NOMO-1 treated with DMSO at 0.1 percent for 48 hours (cell line): ENCODE measurements at regions not wholly inside any gene's neighbourhood (a gene's known extent, or its start where the extent isn't known, plus 50 kb on each side); places are given as distances from the start of the nearest gene placed in this dataset.

Source experiments
- DNase-seq: peaks from one replicate; lab custom pipeline; 2025; ENCODE audit not compliant: unreplicated experiment; lab: John Stamatoyannopoulos, UW

- DNase-seq, result no peak
These were observed 201.6 kb downstream of the SLITRK5 start for GRCh38 chr13:87872813-87873212.

GRCh38 chr13:87877477-87877876, 206.3 kb downstream of the SLITRK5 start:
- no peak for DNase-seq

GRCh38 chr13:87878706-87879105, 207.5 kb downstream of the SLITRK5 start:
- DNase-seq, result no peak

- no peak for DNase-seq
These were observed 213.7 kb downstream of the SLITRK5 start for GRCh38 chr13:87884884-87885283.

- DNase-seq, result no peak
These were observed 216.4 kb downstream of the SLITRK5 start for GRCh38 chr13:87887459-87888123.

GRCh38 chr13:87889254-87889653, 218.1 kb downstream of the SLITRK5 start:
- DNase-seq, result no peak

- no peak for DNase-seq
These were observed 222.0 kb downstream of the SLITRK5 start for GRCh38 chr13:87893186-87893585.

GRCh38 chr13:87894059-87894458, 222.9 kb downstream of the SLITRK5 start:
- DNase-seq, result peak; percentile 95

GRCh38 chr13:87903553-87903952, 232.4 kb downstream of the SLITRK5 start:
- DNase-seq, result no peak

- no peak for DNase-seq
These were observed 235.2 kb downstream of the SLITRK5 start for GRCh38 chr13:87906411-87906810.

GRCh38 chr13:87907202-87907601, 236.0 kb downstream of the SLITRK5 start:
- no peak for DNase-seq

- no peak for DNase-seq
These were observed 248.8 kb downstream of the SLITRK5 start for GRCh38 chr13:87919956-87920355.

- DNase-seq, result no peak
These were observed 252.6 kb downstream of the SLITRK5 start for GRCh38 chr13:87923753-87924152.

GRCh38 chr13:87925006-87925405, 253.8 kb downstream of the SLITRK5 start:
- no peak for DNase-seq

GRCh38 chr13:87940776-87941175, 269.6 kb downstream of the SLITRK5 start:
- no peak for DNase-seq

GRCh38 chr13:87941226-87941625, 270.1 kb downstream of the SLITRK5 start:
- DNase-seq, result no peak

- no peak for DNase-seq
These were observed 271.0 kb downstream of the SLITRK5 start for GRCh38 chr13:87942205-87942604.

- DNase-seq, result no peak
These were observed 272.9 kb downstream of the SLITRK5 start for GRCh38 chr13:87944038-87944437.

GRCh38 chr13:87952377-87952776, 281.2 kb downstream of the SLITRK5 start:
- DNase-seq, result no peak

- no peak for DNase-seq
These were observed 282.2 kb downstream of the SLITRK5 start for GRCh38 chr13:87953381-87953780.

- DNase-seq, result no peak
These were observed 282.9 kb downstream of the SLITRK5 start for GRCh38 chr13:87954091-87954490.

GRCh38 chr13:87961546-87961945, 290.4 kb downstream of the SLITRK5 start:
- no peak for DNase-seq

GRCh38 chr13:87972568-87972967, 301.4 kb downstream of the SLITRK5 start:
- no peak for DNase-seq
